ENCODE measurements at regions not wholly inside any gene's neighbourhood (a gene's known extent, or its start where the extent isn't known, plus 50 kb on each side); places are given as distances from the start of the nearest gene placed in this dataset.

GRCh38 chr11:109756521-109756920, 334.5 kb downstream of the C11orf87 start:
- ATAC-seq (ENCODE audit: low FRiP score) (no peak), DNase-seq (ENCODE audit: low spot score) (no peak)
- TF ChIP-seq CTCF (IDR thresholded peaks at IDR 0.05) = no peak

- no peak for TF ChIP-seq CTCF (IDR thresholded peaks at IDR 0.05)
- no peak for ATAC-seq (ENCODE audit: low FRiP score)
- no peak for DNase-seq (ENCODE audit: low spot score)
These were observed 335.0 kb downstream of the C11orf87 start for GRCh38 chr11:109756951-109757350.

- DNase-seq (ENCODE audit: low spot score) (no peak), ATAC-seq (ENCODE audit: low FRiP score) (no peak)
- no peak for TF ChIP-seq CTCF (IDR thresholded peaks at IDR 0.05)
These were observed 330.6 kb upstream of the ZC3H12C start for GRCh38 chr11:109762546-109762945.

- TF ChIP-seq CTCF (IDR thresholded peaks at IDR 0.05) = no peak
These were observed 327.4 kb upstream of the ZC3H12C start for GRCh38 chr11:109765709-109766311.

GRCh38 chr11:109769858-109770257, 323.3 kb upstream of the ZC3H12C start:
- DNase-seq (ENCODE audit: low spot score) (no peak), ATAC-seq (ENCODE audit: low FRiP score) (no peak)
- TF ChIP-seq CTCF (IDR thresholded peaks at IDR 0.05) = no peak

More at GRCh38 chr11:109765709-109766311, 327.4 kb upstream of the ZC3H12C start:
- DNase-seq (ENCODE audit: low spot score) (no peak), ATAC-seq (ENCODE audit: low FRiP score) (no peak)

- DNase-seq (ENCODE audit: low spot score) (no peak), ATAC-seq (ENCODE audit: low FRiP score) (no peak)
- TF ChIP-seq CTCF (IDR thresholded peaks at IDR 0.05) = no peak
These were observed 322.9 kb upstream of the ZC3H12C start for GRCh38 chr11:109770323-109770722.

GRCh38 chr11:109772892-109773291, 320.3 kb upstream of the ZC3H12C start:
- no peak for ATAC-seq (ENCODE audit: low FRiP score)
- no peak for TF ChIP-seq CTCF (IDR thresholded peaks at IDR 0.05)
- no peak for DNase-seq (ENCODE audit: low spot score)

All from omental fat pad (tissue), 3 donors.